ENCODE measurements at regions not wholly inside any gene's neighbourhood (a gene's known extent, or its start where the extent isn't known, plus 50 kb on each side); places are given as distances from the start of the nearest gene placed in this dataset.

DNA sequence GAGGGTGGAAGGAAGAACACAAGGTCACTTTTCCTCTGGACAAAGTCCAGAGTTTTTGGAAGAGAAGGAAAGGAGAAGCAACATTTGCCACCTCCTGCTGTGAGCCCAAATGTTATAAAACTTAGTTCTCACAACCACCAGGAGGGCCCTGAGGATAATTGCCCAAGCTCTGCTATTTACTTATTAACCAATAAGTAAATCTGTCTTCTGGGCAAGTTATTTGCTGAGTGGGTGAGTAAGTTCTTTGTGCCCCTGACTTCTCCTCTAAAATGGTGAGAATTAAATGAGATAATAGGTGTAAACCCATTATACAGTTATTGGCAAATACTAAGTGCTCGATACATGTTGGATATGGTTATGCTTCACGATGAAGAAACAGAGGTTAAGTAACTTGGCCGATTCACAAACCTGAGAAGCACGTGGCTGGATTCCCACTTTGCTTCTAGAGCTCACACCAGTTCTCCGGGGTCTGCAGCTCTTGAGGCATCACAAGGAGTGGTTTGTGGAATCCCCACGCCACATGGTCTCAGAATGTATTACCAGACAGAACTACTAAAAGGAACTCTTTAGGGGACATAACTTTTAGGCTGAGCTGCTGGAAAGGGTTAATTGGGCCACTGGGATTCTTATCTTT is 164.1 kb downstream of the MYCN start:
- TF ChIP-seq POLR2A (IDR thresholded peaks at IDR 0.05), result no peak
- TF ChIP-seq CTCF (IDR thresholded peaks at IDR 0.05), result no peak
